HEK293T (cell line): ENCODE measurements at regions not wholly inside any gene's neighbourhood (a gene's known extent, or its start where the extent isn't known, plus 50 kb on each side); places are given as distances from the start of the nearest gene placed in this dataset.

Experiments
- CTCF ChIA-PET: fragments of 350-600 bp; formaldehyde crosslinking; extraction: SDS; loops from one replicate; lab custom pipeline; 2021; ENCODE audit warnings: antibody characterized with exemption, inconsistent platforms; lab: Yijun Ruan, JAX
- POLR2A ChIA-PET: fragments of 350-600 bp; formaldehyde crosslinking; extraction: SDS; loops from one replicate; lab custom pipeline; 2020; ENCODE audit warnings: antibody characterized with exemption, inconsistent platforms; lab: Yijun Ruan, JAX
- DNase-seq: peaks from one replicate; pipeline ENCODE4 v3.0.0; 2012; ENCODE audit warnings: mixed read lengths; ENCODE audit errors: extremely low spot score
- ARNT ChIP-seq: fragments of 450-650 bp; IDR thresholded peaks from 2 replicates; pipeline ENCODE4 v1.6.1; 2017; ENCODE audit warnings: mild to moderate bottlenecking
- BHLHE40 ChIP-seq: fragments of 450-650 bp; IDR thresholded peaks from 2 replicates; pipeline ENCODE4 v1.6.1; 2016; ENCODE audit warnings: mild to moderate bottlenecking, moderate library complexity, borderline replicate concordance
- CTBP1 ChIP-seq: fragments of 450-650 bp; IDR thresholded peaks from 2 replicates; pipeline ENCODE4 v1.6.1; 2016; ENCODE audit warnings: borderline replicate concordance
- ELF4 ChIP-seq: fragments of 450-650 bp; IDR thresholded peaks from 2 replicates; pipeline ENCODE4 v1.6.1; 2017; ENCODE audit warnings: antibody characterized with exemption
- FOXA1 ChIP-seq: fragments of 450-650 bp; IDR thresholded peaks from 2 replicates; pipeline ENCODE4 v1.6.1; 2016; ENCODE audit warnings: mild to moderate bottlenecking
- FOXK2 ChIP-seq: fragments of 450-650 bp; IDR thresholded peaks from 2 replicates; pipeline ENCODE4 v1.6.1; 2016; ENCODE audit warnings: mild to moderate bottlenecking
- FOXM1 ChIP-seq: fragments of 450-650 bp; IDR thresholded peaks from 2 replicates; pipeline ENCODE4 v1.6.1; 2017; ENCODE audit warnings: mild to moderate bottlenecking, borderline replicate concordance
- HDGF ChIP-seq: fragments of 450-650 bp; IDR thresholded peaks from 2 replicates; pipeline ENCODE4 v1.6.1; 2017; ENCODE audit warnings: antibody characterized with exemption, borderline replicate concordance
- L3MBTL2 ChIP-seq: fragments of 450-650 bp; conservative IDR thresholded peaks from 2 replicates; pipeline ENCODE4 v1.6.1; 2016; ENCODE audit warnings: mild to moderate bottlenecking
- LEF1 ChIP-seq: fragments of 450-650 bp; IDR thresholded peaks from 2 replicates; pipeline ENCODE4 v1.6.1; 2017; ENCODE audit warnings: mild to moderate bottlenecking, borderline replicate concordance
- NFRKB ChIP-seq: fragments of 450-650 bp; IDR thresholded peaks from 2 replicates; pipeline ENCODE4 v1.6.1; 2016; ENCODE audit warnings: mild to moderate bottlenecking, moderate library complexity
- SP1 ChIP-seq: fragments of 450-650 bp; IDR thresholded peaks from 2 replicates; pipeline ENCODE4 v1.6.1; 2017
- SUZ12 ChIP-seq: fragments of 450-650 bp; IDR thresholded peaks from 2 replicates; pipeline ENCODE4 v1.6.1; 2016; ENCODE audit warnings: mild to moderate bottlenecking
- TARDBP ChIP-seq: fragments of 450-650 bp; IDR thresholded peaks from 2 replicates; pipeline ENCODE4 v1.6.1; 2016
- ZNF384 ChIP-seq: fragments of 450-650 bp; IDR thresholded peaks from 2 replicates; pipeline ENCODE4 v1.6.1; 2016
- TF ChIP-seq, protein P1 (sequence below): fragments of 450-650 bp; IDR thresholded peaks from 2 replicates; pipeline ENCODE4 v1.6.1; 2016

DNA sequence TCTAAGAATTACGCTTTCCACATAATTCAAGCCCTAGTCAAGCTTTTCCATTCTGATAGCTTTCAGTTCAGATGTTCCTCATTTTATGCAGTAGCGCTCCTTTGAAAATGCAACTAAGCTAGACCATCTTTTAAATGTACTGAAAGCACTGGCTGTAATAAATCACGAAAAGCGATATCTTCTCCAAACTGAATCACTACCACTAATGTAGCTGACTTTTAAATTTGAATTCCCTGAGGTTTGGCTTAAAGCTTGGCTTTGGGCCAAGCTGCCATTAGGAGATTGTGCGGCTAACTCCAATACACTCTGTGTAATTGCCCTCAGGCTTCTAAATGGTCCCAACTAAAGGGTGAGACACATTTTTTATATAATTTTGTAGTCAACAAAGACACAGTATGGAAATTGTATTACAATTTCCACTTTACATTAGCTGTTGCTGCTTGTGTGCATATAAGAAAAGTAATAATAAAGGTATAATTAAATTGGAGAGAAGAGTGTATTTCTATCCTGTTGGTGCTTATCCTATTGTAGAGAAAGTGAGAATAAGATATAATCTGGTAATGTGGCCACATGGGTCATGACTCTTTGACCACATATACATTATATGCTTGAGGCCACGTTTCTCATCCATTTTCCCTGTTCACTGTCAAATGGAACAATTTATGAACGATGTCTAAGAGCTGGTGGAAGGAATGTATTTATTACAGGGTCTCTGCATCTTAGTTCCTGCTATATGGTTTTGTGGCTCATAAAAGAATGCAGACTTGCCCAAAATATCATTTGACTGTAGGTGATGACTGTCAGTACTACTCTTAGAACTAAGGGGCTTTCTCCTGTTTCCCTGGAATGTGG lies 118.7 kb upstream of the TAF11L2 start:
- peak; percentile 63 for DNase-seq
- ChIA-PET CTCF (interaction anchor here (0.6 to 2.5 kb wide), 5 partner anchors 24 to 480 kb away, joined by 3 to 14 read pairs (median 4); partner anchors contain the start of gene BASP1), POLR2A (interaction anchor here (0.8 to 1.5 kb wide), 7 partner anchors 10 to 163 kb away, joined by 3 to 5 read pairs (median 3); partner anchors contain the start of gene BASP1)
- TF ChIP-seq FOXK2, result no peak
- TF ChIP-seq SUZ12, result no peak
- no peak for TF ChIP-seq CTBP1
- TF ChIP-seq, protein P1, sequence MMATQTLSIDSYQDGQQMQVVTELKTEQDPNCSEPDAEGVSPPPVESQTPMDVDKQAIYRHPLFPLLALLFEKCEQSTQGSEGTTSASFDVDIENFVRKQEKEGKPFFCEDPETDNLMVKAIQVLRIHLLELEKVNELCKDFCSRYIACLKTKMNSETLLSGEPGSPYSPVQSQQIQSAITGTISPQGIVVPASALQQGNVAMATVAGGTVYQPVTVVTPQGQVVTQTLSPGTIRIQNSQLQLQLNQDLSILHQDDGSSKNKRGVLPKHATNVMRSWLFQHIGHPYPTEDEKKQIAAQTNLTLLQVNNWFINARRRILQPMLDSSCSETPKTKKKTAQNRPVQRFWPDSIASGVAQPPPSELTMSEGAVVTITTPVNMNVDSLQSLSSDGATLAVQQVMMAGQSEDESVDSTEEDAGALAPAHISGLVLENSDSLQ, result peak; percentile 69
- no peak for TF ChIP-seq LEF1

DNA sequence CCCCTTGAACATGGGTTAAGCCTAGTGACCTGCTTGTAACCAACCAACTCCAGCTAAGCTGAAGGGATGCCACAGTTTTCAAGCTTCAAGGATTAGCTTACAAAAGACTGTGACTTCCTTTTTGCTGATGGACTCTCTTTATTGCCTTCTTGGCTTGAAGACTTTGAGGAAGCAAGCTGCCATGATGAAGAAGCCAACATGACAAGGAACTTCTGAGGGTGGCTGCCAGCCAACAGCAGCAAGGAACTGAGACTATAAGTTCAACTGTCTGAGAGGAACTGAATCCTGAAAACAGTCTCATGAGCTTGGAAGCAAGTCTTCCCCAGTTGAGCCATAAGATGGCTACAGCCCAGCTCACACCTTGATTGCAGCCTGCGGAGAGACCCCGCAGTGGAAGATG lies 116.1 kb upstream of the TAF11L2 start:
- POLR2A ChIA-PET, result no interaction called here

GRCh38 chr5:17383526-17383925 lies 114.5 kb upstream of the TAF11L2 start:
- DNase-seq, result no peak
- ChIA-PET POLR2A (no interaction called here), CTCF (interaction anchor here (1.4 kb wide), 1 partner anchor 12 kb away, joined by 5 read pairs; no protein-coding TSS in a partner anchor)
- TF ChIP-seq, protein P1, result no peak
- no peak for TF ChIP-seq BHLHE40
- no peak for TF ChIP-seq SUZ12
- TF ChIP-seq FOXK2, result no peak
- no peak for TF ChIP-seq FOXM1
- TF ChIP-seq ARNT, result no peak
- no peak for TF ChIP-seq TARDBP
- TF ChIP-seq CTBP1, result no peak
- TF ChIP-seq NFRKB, result no peak
- TF ChIP-seq SP1, result no peak
- no peak for TF ChIP-seq LEF1
- TF ChIP-seq HDGF, result no peak
- TF ChIP-seq L3MBTL2, result no peak
- TF ChIP-seq ELF4, result no peak
- TF ChIP-seq FOXA1, result no peak
- no peak for TF ChIP-seq ZNF384

More for the DNA sequence above, 116.1 kb upstream of the TAF11L2 start:
- TF ChIP-seq LEF1 (no peak), TARDBP (no peak), ARNT (no peak), L3MBTL2 (no peak), FOXA1 (no peak), SUZ12 (no peak), ELF4 (no peak), HDGF (no peak), FOXM1 (no peak), NFRKB (no peak)
- TF ChIP-seq, protein P1, result no peak
- no peak for DNase-seq
- CTCF ChIA-PET, result no interaction called here

DNA sequence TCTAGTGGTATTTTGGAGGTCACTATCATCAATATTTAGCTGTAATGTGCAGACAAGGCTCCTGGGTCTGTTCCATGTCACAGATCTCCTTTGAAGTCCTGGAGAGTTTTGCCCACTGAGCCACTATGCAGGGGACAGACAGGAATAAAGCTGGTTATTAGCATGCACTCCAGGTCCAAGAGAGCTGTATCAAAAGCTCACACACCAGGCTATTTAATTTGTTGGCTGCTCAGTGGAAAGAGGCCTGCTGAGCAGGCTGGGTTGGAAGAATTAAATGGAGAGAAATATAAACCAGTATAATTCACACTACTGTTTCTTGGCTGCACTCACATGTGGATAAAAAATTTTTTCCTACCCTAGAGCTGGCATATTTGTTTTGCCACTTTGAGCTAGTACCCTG lies 113.8 kb upstream of the TAF11L2 start:
- TF ChIP-seq ARNT, result no peak
- TF ChIP-seq L3MBTL2, result no peak
- no peak for TF ChIP-seq ELF4
- no peak for TF ChIP-seq SUZ12
- no peak for TF ChIP-seq TARDBP
- TF ChIP-seq SP1, result no peak
- no peak for TF ChIP-seq NFRKB
- TF ChIP-seq LEF1, result no peak
- CTCF ChIA-PET, result interaction anchor here (1.4 kb wide), 1 partner anchor 12 kb away, joined by 5 read pairs; no protein-coding TSS in a partner anchor
- POLR2A ChIA-PET, result no interaction called here

GRCh38 chr5:17388717-17389116 lies 109.3 kb upstream of the TAF11L2 start:
- DNase-seq, result no peak
- POLR2A ChIA-PET, result interaction anchor here (1.3 kb wide), 1 partner anchor 10 kb away, joined by 3 read pairs; no protein-coding TSS in a partner anchor
- CTCF ChIA-PET, result no interaction called here
- no peak for TF ChIP-seq ZNF384
- TF ChIP-seq BHLHE40, result no peak
- TF ChIP-seq NFRKB, result no peak
- no peak for TF ChIP-seq SP1
- TF ChIP-seq ELF4, result no peak
- no peak for TF ChIP-seq HDGF
- TF ChIP-seq TARDBP, result no peak
- no peak for TF ChIP-seq ARNT
- TF ChIP-seq L3MBTL2, result no peak
- TF ChIP-seq, protein P1, result no peak
- TF ChIP-seq FOXK2, result no peak
- no peak for TF ChIP-seq FOXM1
- no peak for TF ChIP-seq SUZ12
- TF ChIP-seq CTBP1, result no peak
- no peak for TF ChIP-seq FOXA1
- TF ChIP-seq LEF1, result no peak

More for the DNA sequence above, 113.8 kb upstream of the TAF11L2 start:
- no peak for DNase-seq
